H9 (cell line): ENCODE measurements at regions not wholly inside any gene's neighbourhood (a gene's known extent, or its start where the extent isn't known, plus 50 kb on each side); places are given as distances from the start of the nearest gene placed in this dataset.

Experiments
- DNase-seq: peaks from one replicate; pipeline ENCODE4 v3.0.0-alpha.2; 2017
- H2AFZ ChIP-seq: one replicate; pipeline ENCODE4 v1.6.1; 2013; ENCODE audit warnings: mild to moderate bottlenecking, low read length, control low read depth, moderate library complexity
- H2AK5ac ChIP-seq: 2 replicates; pipeline ENCODE4 v1.6.1; 2013; ENCODE audit warnings: low read length, control low read depth, mixed read lengths; ENCODE audit not compliant: insufficient read length
- H2BK120ac ChIP-seq: one replicate; pipeline ENCODE4 v1.6.1; 2013; ENCODE audit warnings: low read depth, mild to moderate bottlenecking, low read length, control low read depth, inconsistent platforms; ENCODE audit not compliant: poor library complexity, severe bottlenecking
- H2BK12ac ChIP-seq: 2 replicates; pipeline ENCODE4 v1.6.1; 2013; ENCODE audit warnings: low read length, control low read depth, mixed read lengths, low read depth; ENCODE audit not compliant: insufficient read length
- H2BK15ac ChIP-seq: 2 replicates; pipeline ENCODE4 v1.6.1; 2013; ENCODE audit warnings: low read depth, low read length, control low read depth
- H2BK20ac ChIP-seq: one replicate; pipeline ENCODE4 v1.6.1; 2013; ENCODE audit warnings: low read depth, mild to moderate bottlenecking, low read length, control low read depth, inconsistent platforms; ENCODE audit not compliant: poor library complexity, severe bottlenecking
- H2BK5ac ChIP-seq: 2 replicates; pipeline ENCODE4 v1.6.1; 2013; ENCODE audit warnings: low read length, control low read depth, mixed read lengths; ENCODE audit not compliant: insufficient read length
- H3K14ac ChIP-seq: 2 replicates; pipeline ENCODE4 v1.6.1; 2013; ENCODE audit warnings: low read length, control low read depth; ENCODE audit not compliant: insufficient read depth
- H3K18ac ChIP-seq: 2 replicates; pipeline ENCODE4 v1.6.1; 2013; ENCODE audit warnings: low read depth, mild to moderate bottlenecking, mixed read lengths, low read length, control low read depth; ENCODE audit not compliant: insufficient read length
- H3K23ac ChIP-seq: 2 replicates; pipeline ENCODE4 v1.6.1; 2013; ENCODE audit warnings: low read length, control low read depth, mixed read lengths, low read depth; ENCODE audit not compliant: insufficient read length
- H3K23me2 ChIP-seq: 2 replicates; pipeline ENCODE4 v1.6.1; 2013; ENCODE audit warnings: low read depth, mild to moderate bottlenecking, mixed read lengths, low read length, control low read depth; ENCODE audit not compliant: insufficient read length, poor library complexity, severe bottlenecking
- H3K27ac ChIP-seq: 2 replicates; pipeline ENCODE4 v1.5.1; 2013; ENCODE audit warnings: low read length, control low read depth, mixed read lengths, low read depth; ENCODE audit not compliant: insufficient read length
- H3K27me3 ChIP-seq: 2 replicates; pipeline ENCODE4 v1.6.1; 2013; ENCODE audit warnings: low read length, control low read depth, inconsistent platforms; ENCODE audit not compliant: insufficient read depth
- H3K4ac ChIP-seq: 2 replicates; pipeline ENCODE4 v1.6.1; 2013; ENCODE audit warnings: low read depth, mild to moderate bottlenecking, control low read depth, inconsistent platforms, low read length, moderate library complexity
- H3K4me1 ChIP-seq: 2 replicates; pipeline ENCODE4 v1.6.1; 2013; ENCODE audit warnings: low read length, control low read depth, inconsistent platforms; ENCODE audit not compliant: insufficient read depth
- H3K4me2 ChIP-seq: 2 replicates; pipeline ENCODE4 v1.6.1; 2013; ENCODE audit warnings: low read length, control low read depth, mixed read lengths; ENCODE audit not compliant: insufficient read length, insufficient read depth
- H3K56ac ChIP-seq: 2 replicates; pipeline ENCODE4 v1.6.1; 2013; ENCODE audit warnings: low read depth, mild to moderate bottlenecking, mixed read lengths, low read length, control low read depth; ENCODE audit not compliant: insufficient read length
- H3K79me1 ChIP-seq: 2 replicates; pipeline ENCODE4 v1.6.1; 2013; ENCODE audit warnings: low read depth, mild to moderate bottlenecking, moderate library complexity, low read length, control low read depth, inconsistent platforms; ENCODE audit not compliant: insufficient read depth, poor library complexity, severe bottlenecking
- H3K79me2 ChIP-seq: 2 replicates; pipeline ENCODE4 v1.6.1; 2013; ENCODE audit warnings: low read length, control low read depth, inconsistent platforms; ENCODE audit not compliant: insufficient read depth
- H3K9ac ChIP-seq: 2 replicates; pipeline ENCODE4 v1.6.1; 2013; ENCODE audit warnings: low read length, control low read depth, mixed read lengths; ENCODE audit not compliant: insufficient read length; ENCODE audit errors: extremely low read depth
- H3K9me3 ChIP-seq: one replicate; pipeline ENCODE4 v1.6.1; 2013; ENCODE audit warnings: low read depth, low read length, inconsistent platforms; ENCODE audit not compliant: control insufficient read depth
- H3T11ph ChIP-seq: one replicate; pipeline ENCODE4 v1.6.1; 2013; ENCODE audit warnings: mild to moderate bottlenecking, low read length, control low read depth, inconsistent platforms
- H4K20me1 ChIP-seq: one replicate; pipeline ENCODE4 v1.6.1; 2013; ENCODE audit not compliant: control insufficient read depth, insufficient read length, insufficient read depth
- H4K5ac ChIP-seq: 2 replicates; pipeline ENCODE4 v1.6.1; 2013; ENCODE audit warnings: low read depth, mild to moderate bottlenecking, mixed read lengths, low read length, control low read depth; ENCODE audit not compliant: insufficient read length
- H4K8ac ChIP-seq: replicated peaks from 2 replicates; pipeline ENCODE4 v1.6.1; 2013; ENCODE audit warnings: low read length, control low read depth, mixed read lengths, low read depth; ENCODE audit not compliant: insufficient read length
- H4K91ac ChIP-seq: 2 replicates; pipeline ENCODE4 v1.6.1; 2013; ENCODE audit warnings: low read depth, mild to moderate bottlenecking, moderate library complexity, mixed read lengths, low read length, control low read depth; ENCODE audit not compliant: insufficient read length
- H3K27ac Mint-ChIP-seq, 3 experiments: 2 replicates in 2 of 3; 3 replicates in 1 of 3; pipeline ENCODE4 v1.8.0; 2020 to 2021; ENCODE audit warnings: mixed read lengths in 3 of 3, mild to moderate bottlenecking in 1 of 3, moderate library complexity in 1 of 3
- H3K27me3 Mint-ChIP-seq: 2 replicates; pipeline ENCODE4 v1.8.0; 2021; ENCODE audit warnings: low read depth, mild to moderate bottlenecking, moderate library complexity, mixed read lengths
- H3K36me3 Mint-ChIP-seq, 3 experiments: 2 replicates in 2 of 3; 3 replicates in 1 of 3; pipeline ENCODE4 v1.8.0; 2020 to 2021; ENCODE audit warnings: low read depth in 3 of 3, mixed read lengths in 3 of 3; ENCODE audit not compliant: insufficient read depth in 1 of 3
- H3K4me1 Mint-ChIP-seq, 2 experiments: 2 replicates each; pipeline ENCODE4 v1.8.0; 2020; ENCODE audit warnings: mixed read lengths in 2 of 2
- H3K4me3 Mint-ChIP-seq, 2 experiments: 2 replicates in 1 of 2; 3 replicates in 1 of 2; pipeline ENCODE4 v1.8.0; 2020 to 2021; ENCODE audit warnings: mild to moderate bottlenecking in 2 of 2, mixed read lengths in 2 of 2, moderate library complexity in 1 of 2
- H3K9me3 Mint-ChIP-seq, 2 experiments: 2 replicates in 1 of 2; 3 replicates in 1 of 2; pipeline ENCODE4 v1.8.0; 2020; ENCODE audit warnings: mild to moderate bottlenecking in 2 of 2, mixed read lengths in 2 of 2, moderate library complexity in 1 of 2
- CTCF ChIP-seq: fragments of 200-600 bp; sonication (generic); conservative IDR thresholded peaks from 3 replicates; pipeline ENCODE4 v1.8.0; 2021; ENCODE audit warnings: antibody characterized with exemption, mild to moderate bottlenecking
- WGBS: extraction: QIAGEN DNeasy Blood & Tissue Kit; methylation state at CpG from one replicate; pipeline ENCODE4 v1.1.7; 2013; ENCODE audit warnings: missing lambda C conversion rate, low lambda C conversion rate, mixed read lengths; ENCODE audit not compliant: insufficient read length; ENCODE audit errors: extremely low coverage; 5-methylcytosine and 5-hydroxymethylcytosine counted together

- Histone ChIP-seq H3K4me2 (no peak overlapping the region), H3K9ac (no peak overlapping the region), H3K79me1 (no peaks in the 10 kb centered on the region), H4K91ac (no peak overlapping the region), H3K9me3 (no peaks in the 10 kb centered on the region), H3K23me2 (no peaks in the 10 kb centered on the region), H4K8ac (no peak overlapping the region), H4K20me1 (no peaks in the 10 kb centered on the region), H3K79me2 (no peaks in the 10 kb centered on the region), H3K14ac (no peak overlapping the region), H3K27ac (no peak overlapping the region), H3K56ac (no peak overlapping the region), H3K18ac (no peak overlapping the region), H2BK12ac (no peak overlapping the region), H3K4me1 (no peaks in the 10 kb centered on the region), H3T11ph (no peak overlapping the region), H2AK5ac (no peak overlapping the region), H3K23ac (no peak overlapping the region), H3K27me3 (no peaks in the 10 kb centered on the region), H2BK120ac (no peak overlapping the region), H2BK15ac (no peak overlapping the region), H2BK20ac (no peak overlapping the region), H3K4ac (no peak overlapping the region), H2BK5ac (no peak overlapping the region), H2AFZ (no peak overlapping the region), H4K5ac (no peak overlapping the region)
- TF ChIP-seq CTCF: no peak
- Mint-ChIP-seq H3K36me3 (peaks cover 0 to 3% (median 0%) of the 10 kb centered on the region in 3 experiments; a peak in 4 of 7 replicates), H3K27ac (no peak overlapping the region), H3K27me3 (no peaks in the 10 kb centered on the region), H3K9me3 (peaks cover 3 to 7% of the 10 kb centered on the region in 2 experiments; a peak in 4 of 5 replicates), H3K4me1 (no peaks in the 10 kb centered on the region), H3K4me3 (no peak overlapping the region)
- no peak for DNase-seq
- no CpG with 5 or more reads among the region's 1 CpG for WGBS
Measured at GRCh38 chr13:89565476-89566100, 1781.9 kb upstream of the MIR17HG start.
